NCI-H1436 (cell line): ENCODE measurements at regions not wholly inside any gene's neighbourhood (a gene's known extent, or its start where the extent isn't known, plus 50 kb on each side); places are given as distances from the start of the nearest gene placed in this dataset.
"Not testable (repeated sequence)": the region's sequence is repeated elsewhere in the genome, so short reads cannot be mapped to it uniquely, and the experiment has no call there.

Experiments
- DNase-seq: peaks from one replicate; lab custom pipeline; 2025; lab: John Stamatoyannopoulos, UW

- not testable (repeated sequence) for DNase-seq
Measured at GRCh38 chr17:15802917-15803316, 70.8 kb downstream of the TBC1D26 start.

- DNase-seq: not testable (repeated sequence)
Measured at GRCh38 chr17:15806825-15807224, 74.7 kb downstream of the TBC1D26 start.

GRCh38 chr17:15813388-15813787, 81.3 kb downstream of the TBC1D26 start:
- DNase-seq: not testable (repeated sequence)

- DNase-seq: not testable (repeated sequence)
Measured at GRCh38 chr17:15814003-15814402, 81.9 kb downstream of the TBC1D26 start.

- not testable (repeated sequence) for DNase-seq
Measured at GRCh38 chr17:15817861-15818260, 85.8 kb downstream of the TBC1D26 start.

GRCh38 chr17:15822280-15822679, 90.2 kb downstream of the TBC1D26 start:
- not testable (repeated sequence) for DNase-seq

GRCh38 chr17:15828727-15829314, 96.7 kb downstream of the TBC1D26 start:
- DNase-seq: peak; percentile 57

GRCh38 chr17:15830221-15830620, 98.1 kb downstream of the TBC1D26 start:
- peak; percentile 2 for DNase-seq

- not testable (repeated sequence) for DNase-seq
Measured at GRCh38 chr17:15831182-15831581, 99.1 kb downstream of the TBC1D26 start.

- not testable (repeated sequence) for DNase-seq
Measured at GRCh38 chr17:15832921-15833480, 100.9 kb downstream of the TBC1D26 start.

- not testable (repeated sequence) for DNase-seq
Measured at GRCh38 chr17:15833890-15834289, 101.8 kb downstream of the TBC1D26 start.

GRCh38 chr17:15835481-15835880, 103.4 kb downstream of the TBC1D26 start:
- DNase-seq: not testable (repeated sequence)

GRCh38 chr17:15836249-15836982, 104.3 kb downstream of the TBC1D26 start:
- not testable (repeated sequence) for DNase-seq

- DNase-seq: not testable (repeated sequence)
Measured at GRCh38 chr17:15836991-15837390, 104.9 kb downstream of the TBC1D26 start.

GRCh38 chr17:15847447-15848229, 97.3 kb upstream of the ADORA2B start:
- DNase-seq: not testable (repeated sequence)

GRCh38 chr17:15849054-15849453, 95.9 kb upstream of the ADORA2B start:
- DNase-seq: not testable (repeated sequence)

- DNase-seq: not testable (repeated sequence)
Measured at GRCh38 chr17:15850071-15850470, 94.9 kb upstream of the ADORA2B start.

GRCh38 chr17:15850687-15851086, 94.2 kb upstream of the ADORA2B start:
- DNase-seq: not testable (repeated sequence)

- not testable (repeated sequence) for DNase-seq
Measured at GRCh38 chr17:15852863-15853262, 92.1 kb upstream of the ADORA2B start.

- DNase-seq: not testable (repeated sequence)
Measured at GRCh38 chr17:15856191-15856590, 88.7 kb upstream of the ADORA2B start.

- not testable (repeated sequence) for DNase-seq
Measured at GRCh38 chr17:15856745-15857144, 88.2 kb upstream of the ADORA2B start.

GRCh38 chr17:15858082-15858481, 86.8 kb upstream of the ADORA2B start:
- not testable (repeated sequence) for DNase-seq
